Gastroesophageal sphincter (tissue), 3 donors: ENCODE measurements at regions not wholly inside any gene's neighbourhood (a gene's known extent, or its start where the extent isn't known, plus 50 kb on each side); places are given as distances from the start of the nearest gene placed in this dataset.

Source experiments
- CTCF ChIP-seq, 4 experiments: fragments of 200-600 bp in 2 of 4; fragments of 450-650 bp in 2 of 4; sonication (generic) in 1 of 4; IDR thresholded peaks; one replicate each; pipeline ENCODE4 v1.5.1; 2017 to 2019; ENCODE audit warnings: antibody characterized with exemption in 4 of 4, mild to moderate bottlenecking in 2 of 4, moderate library complexity in 2 of 4
- EP300 ChIP-seq: sonication (generic); formaldehyde crosslinking; IDR thresholded peaks from one replicate; pipeline ENCODE4 v1.6.1; 2017; ENCODE audit warnings: antibody characterized with exemption, mild to moderate bottlenecking
- POLR2A ChIP-seq, 2 donors: fragments of 450-650 bp; IDR thresholded peaks; one replicate each; pipeline ENCODE4 v1.6.1; 2017; ENCODE audit warnings: antibody characterized with exemption in 2 of 2, mild to moderate bottlenecking in 2 of 2, moderate library complexity in 1 of 2

- TF ChIP-seq CTCF (IDR thresholded peaks at IDR 0.05) = no peak
- no peak for TF ChIP-seq POLR2A (IDR thresholded peaks at IDR 0.05)
- no peak for TF ChIP-seq EP300
Observed at GRCh38 chr2:176566496-176566895, 297.3 kb downstream of the MTX2 start.
